Osteocyte (in vitro differentiated cells): ENCODE measurements at regions not wholly inside any gene's neighbourhood (a gene's known extent, or its start where the extent isn't known, plus 50 kb on each side); places are given as distances from the start of the nearest gene placed in this dataset.

Experiments used
- DNase-seq: peaks from one replicate; pipeline ENCODE4 v3.0.0; 2021; ENCODE audit warnings: mixed read lengths; ENCODE audit not compliant: unreplicated experiment; ENCODE audit errors: extremely low spot score
- H3K27ac Mint-ChIP-seq: one replicate; pipeline ENCODE4 v1.8.0; 2021; ENCODE audit warnings: mild to moderate bottlenecking, mixed read lengths; ENCODE audit not compliant: unreplicated experiment
- H3K27me3 Mint-ChIP-seq: one replicate; pipeline ENCODE4 v1.8.0; 2021; ENCODE audit warnings: mixed read lengths; ENCODE audit not compliant: unreplicated experiment
- H3K36me3 Mint-ChIP-seq: one replicate; pipeline ENCODE4 v1.8.0; 2021; ENCODE audit warnings: mixed read lengths; ENCODE audit not compliant: unreplicated experiment
- H3K4me1 Mint-ChIP-seq: one replicate; pipeline ENCODE4 v1.8.0; 2021; ENCODE audit warnings: mixed read lengths; ENCODE audit not compliant: unreplicated experiment
- H3K4me3 Mint-ChIP-seq: one replicate; pipeline ENCODE4 v1.8.0; 2021; ENCODE audit warnings: mild to moderate bottlenecking, moderate library complexity, mixed read lengths; ENCODE audit not compliant: unreplicated experiment
- H3K9me3 Mint-ChIP-seq: one replicate; pipeline ENCODE4 v1.8.0; 2021; ENCODE audit warnings: mixed read lengths; ENCODE audit not compliant: unreplicated experiment
- TF ChIP-seq, protein P1 (sequence below): fragments of 200-600 bp; sonication (generic); IDR thresholded peaks from 2 replicates; pipeline ENCODE4 v1.5.0; 2021; ENCODE audit warnings: antibody characterized with exemption, mild to moderate bottlenecking, moderate library complexity

DNA sequence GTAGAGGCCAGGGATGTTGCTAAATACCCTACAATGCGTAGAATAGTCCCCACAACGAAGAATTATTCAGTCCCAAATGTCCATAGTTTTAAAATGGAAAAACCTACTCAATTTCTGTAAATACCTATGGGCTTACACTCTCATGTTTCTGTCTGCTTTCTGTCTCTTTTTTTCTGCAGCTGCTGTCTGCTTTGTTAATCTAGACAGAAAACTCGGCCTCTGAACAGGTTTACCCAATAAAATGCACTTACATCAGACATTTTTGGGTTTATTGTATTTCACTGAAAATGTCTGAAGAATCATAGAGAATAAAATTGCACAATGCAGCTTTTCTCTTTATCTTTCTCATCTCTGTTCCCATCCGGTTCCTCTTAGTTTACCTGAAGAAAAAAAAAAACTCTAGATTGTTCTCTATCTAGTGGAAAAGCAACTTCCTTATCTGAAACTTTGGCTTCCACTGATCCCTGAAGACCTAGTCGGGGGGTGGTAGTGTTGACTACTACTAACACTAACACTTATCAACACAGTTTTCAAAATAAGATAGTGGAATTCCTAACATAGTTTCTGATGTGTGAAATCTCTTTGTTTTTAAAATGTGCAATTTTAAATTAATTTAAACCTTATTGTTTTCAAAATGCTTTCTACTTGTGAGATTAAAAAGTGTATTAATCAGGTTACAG, 76.9 kb upstream of the CCDC190 start:
- H3K27me3 Mint-ChIP-seq: no peaks in the 10 kb centered on the region
- no peak overlapping the region for H3K27ac Mint-ChIP-seq

DNA sequence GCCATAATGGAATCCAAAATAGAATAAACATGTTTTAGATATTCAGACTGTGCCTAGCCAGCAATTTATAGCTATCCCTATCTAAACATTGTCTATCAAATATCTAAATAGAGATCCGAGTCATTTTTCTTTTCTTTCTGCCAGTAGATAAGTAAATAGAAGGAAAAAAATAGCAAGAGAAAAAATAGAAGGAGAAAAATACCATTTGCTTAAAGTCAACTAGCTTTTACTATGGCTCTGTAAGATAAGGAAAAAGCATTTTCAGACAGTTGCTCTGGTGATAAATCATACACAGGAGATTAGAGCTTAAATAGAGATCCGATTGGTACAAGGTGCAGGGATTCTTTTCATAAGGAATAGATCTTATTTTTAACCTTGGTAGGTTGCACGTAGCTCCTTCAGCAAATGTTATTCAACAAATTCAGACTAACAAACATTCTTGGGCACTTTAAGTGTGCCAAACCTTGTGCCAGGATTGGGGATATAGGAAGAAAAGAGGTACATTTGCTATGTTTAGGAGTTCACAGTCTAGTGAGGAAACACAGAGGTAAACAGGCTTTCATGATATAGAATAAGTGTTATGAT, 70.1 kb upstream of the CCDC190 start:
- TF ChIP-seq, protein P1, sequence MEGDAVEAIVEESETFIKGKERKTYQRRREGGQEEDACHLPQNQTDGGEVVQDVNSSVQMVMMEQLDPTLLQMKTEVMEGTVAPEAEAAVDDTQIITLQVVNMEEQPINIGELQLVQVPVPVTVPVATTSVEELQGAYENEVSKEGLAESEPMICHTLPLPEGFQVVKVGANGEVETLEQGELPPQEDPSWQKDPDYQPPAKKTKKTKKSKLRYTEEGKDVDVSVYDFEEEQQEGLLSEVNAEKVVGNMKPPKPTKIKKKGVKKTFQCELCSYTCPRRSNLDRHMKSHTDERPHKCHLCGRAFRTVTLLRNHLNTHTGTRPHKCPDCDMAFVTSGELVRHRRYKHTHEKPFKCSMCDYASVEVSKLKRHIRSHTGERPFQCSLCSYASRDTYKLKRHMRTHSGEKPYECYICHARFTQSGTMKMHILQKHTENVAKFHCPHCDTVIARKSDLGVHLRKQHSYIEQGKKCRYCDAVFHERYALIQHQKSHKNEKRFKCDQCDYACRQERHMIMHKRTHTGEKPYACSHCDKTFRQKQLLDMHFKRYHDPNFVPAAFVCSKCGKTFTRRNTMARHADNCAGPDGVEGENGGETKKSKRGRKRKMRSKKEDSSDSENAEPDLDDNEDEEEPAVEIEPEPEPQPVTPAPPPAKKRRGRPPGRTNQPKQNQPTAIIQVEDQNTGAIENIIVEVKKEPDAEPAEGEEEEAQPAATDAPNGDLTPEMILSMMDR: no peak
- Mint-ChIP-seq H3K27me3 (no peaks in the 10 kb centered on the region), H3K27ac (no peak overlapping the region), H3K4me1 (peaks cover 10% of the 10 kb centered on the region), H3K4me3 (no peak overlapping the region), H3K9me3 (no peaks in the 10 kb centered on the region), H3K36me3 (no peaks in the 10 kb centered on the region)
- DNase-seq: no peak

More for the DNA sequence above, 76.9 kb upstream of the CCDC190 start:
- TF ChIP-seq, protein P1: no peak
- H3K4me1 Mint-ChIP-seq: peaks cover 9% of the 10 kb centered on the region
- no peak for DNase-seq
- no peaks in the 10 kb centered on the region for H3K9me3 Mint-ChIP-seq
- H3K36me3 Mint-ChIP-seq: no peaks in the 10 kb centered on the region
- no peak overlapping the region for H3K4me3 Mint-ChIP-seq

- TF ChIP-seq, protein P1: no peak
Observed at GRCh38 chr1:162930532-162930931, 69.6 kb upstream of the CCDC190 start.

GRCh38 chr1:162929177-162929576, 68.2 kb upstream of the CCDC190 start:
- H3K27me3 Mint-ChIP-seq: no peaks in the 10 kb centered on the region
- peaks cover 10% of the 10 kb centered on the region for H3K4me1 Mint-ChIP-seq
- TF ChIP-seq, protein P1: no peak
- no peaks in the 10 kb centered on the region for H3K9me3 Mint-ChIP-seq
- H3K36me3 Mint-ChIP-seq: no peaks in the 10 kb centered on the region
- no peak overlapping the region for H3K4me3 Mint-ChIP-seq
- H3K27ac Mint-ChIP-seq: no peak overlapping the region
- DNase-seq: no peak

More at GRCh38 chr1:162930532-162930931, 69.6 kb upstream of the CCDC190 start:
- Mint-ChIP-seq H3K9me3 (no peaks in the 10 kb centered on the region), H3K4me3 (no peak overlapping the region), H3K36me3 (no peaks in the 10 kb centered on the region), H3K4me1 (peaks cover 10% of the 10 kb centered on the region), H3K27ac (no peak overlapping the region), H3K27me3 (no peaks in the 10 kb centered on the region)
- DNase-seq: no peak

- DNase-seq: no peak
- no peak overlapping the region for H3K4me3 Mint-ChIP-seq
- H3K36me3 Mint-ChIP-seq: no peaks in the 10 kb centered on the region
- no peak overlapping the region for H3K27ac Mint-ChIP-seq
- TF ChIP-seq, protein P1: no peak
- H3K9me3 Mint-ChIP-seq: no peaks in the 10 kb centered on the region
- no peaks in the 10 kb centered on the region for H3K27me3 Mint-ChIP-seq
- H3K4me1 Mint-ChIP-seq: peaks cover 10% of the 10 kb centered on the region
Observed at GRCh38 chr1:162928141-162928540, 67.2 kb upstream of the CCDC190 start.
